ENCODE measurements at regions not wholly inside any gene's neighbourhood (a gene's known extent, or its start where the extent isn't known, plus 50 kb on each side); places are given as distances from the start of the nearest gene placed in this dataset.

DNA sequence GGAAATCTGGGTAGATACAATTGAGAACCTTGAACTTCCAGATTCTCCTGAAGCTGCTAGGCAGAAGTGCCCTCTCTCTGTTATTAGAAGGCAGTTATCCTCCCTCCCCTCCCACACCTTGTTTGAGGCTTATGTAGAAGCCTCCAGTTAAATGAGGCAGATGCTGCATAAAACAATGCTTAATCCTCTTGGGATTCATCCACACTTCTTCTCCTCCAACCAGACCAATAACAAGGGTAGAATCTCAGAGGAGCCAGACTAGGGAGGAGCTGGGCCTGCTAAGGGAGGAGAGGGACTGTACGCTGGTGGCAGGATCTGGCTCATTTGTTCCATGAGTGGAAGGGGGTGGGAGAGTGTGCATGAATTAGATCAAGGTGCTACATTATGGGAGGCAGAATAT, 88.3 kb upstream of the PRR23C start:
- no peaks in the 10 kb centered on the region for H3K27me3 ChIP-seq (ENCODE audit: low read depth, low read length)

DNA sequence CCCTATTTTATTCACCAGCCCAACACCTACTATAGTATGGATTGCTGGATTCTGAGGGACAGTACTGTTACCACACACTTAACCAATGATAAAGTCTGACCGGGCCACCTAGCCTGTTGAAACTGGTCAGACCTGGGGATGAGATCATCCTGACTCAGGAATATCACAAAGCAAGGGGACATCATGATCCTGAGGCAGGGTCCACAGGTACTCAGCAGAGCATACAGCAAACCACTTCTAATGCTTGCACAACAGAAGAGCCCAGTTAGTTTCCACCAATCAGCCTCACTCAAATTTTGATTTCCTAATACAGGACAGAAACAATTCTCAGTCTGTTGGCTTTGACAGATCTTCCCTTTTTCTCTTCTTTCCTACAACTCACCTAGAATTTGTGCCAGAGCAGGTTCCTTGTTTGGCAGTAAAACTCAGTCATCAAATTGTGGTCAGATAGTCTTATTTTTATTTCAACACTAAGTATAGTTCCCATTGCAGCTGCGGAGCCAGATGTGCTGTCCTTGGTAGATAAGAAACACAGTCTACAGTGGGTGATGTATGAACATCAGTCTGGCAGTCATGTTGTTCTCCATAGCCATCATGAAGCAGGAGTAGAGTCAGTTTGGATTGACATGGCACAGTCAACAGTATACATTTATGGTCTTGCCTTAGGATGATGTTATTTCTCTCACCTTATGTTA, 90.1 kb upstream of the PRR23C start:
- Histone ChIP-seq H3K27me3 (ENCODE audit: low read depth, low read length) (no peaks in the 10 kb centered on the region), H3K79me2 (ENCODE audit: low read length) (no peaks in the 10 kb centered on the region), H4K20me1 (ENCODE audit: insufficient read depth, low read length) (no peaks in the 10 kb centered on the region), H3K4me1 (ENCODE audit: low read length) (no peaks in the 10 kb centered on the region), H3K27ac (ENCODE audit: low read length) (no peak overlapping the region), H3K9me3 (ENCODE audit: insufficient read depth, low read length) (no peaks in the 10 kb centered on the region), H3K4me3 (ENCODE audit: low read length) (no peak overlapping the region), H3K36me3 (replicated peaks; ENCODE audit: low read depth, low read length) (no peaks in the 10 kb centered on the region), H3K9ac (ENCODE audit: low read length) (no peak overlapping the region), H3K4me2 (ENCODE audit: low read length) (no peak overlapping the region), H2AFZ (ENCODE audit: low read depth, low read length) (no peak overlapping the region)
- TF ChIP-seq, protein P1, sequence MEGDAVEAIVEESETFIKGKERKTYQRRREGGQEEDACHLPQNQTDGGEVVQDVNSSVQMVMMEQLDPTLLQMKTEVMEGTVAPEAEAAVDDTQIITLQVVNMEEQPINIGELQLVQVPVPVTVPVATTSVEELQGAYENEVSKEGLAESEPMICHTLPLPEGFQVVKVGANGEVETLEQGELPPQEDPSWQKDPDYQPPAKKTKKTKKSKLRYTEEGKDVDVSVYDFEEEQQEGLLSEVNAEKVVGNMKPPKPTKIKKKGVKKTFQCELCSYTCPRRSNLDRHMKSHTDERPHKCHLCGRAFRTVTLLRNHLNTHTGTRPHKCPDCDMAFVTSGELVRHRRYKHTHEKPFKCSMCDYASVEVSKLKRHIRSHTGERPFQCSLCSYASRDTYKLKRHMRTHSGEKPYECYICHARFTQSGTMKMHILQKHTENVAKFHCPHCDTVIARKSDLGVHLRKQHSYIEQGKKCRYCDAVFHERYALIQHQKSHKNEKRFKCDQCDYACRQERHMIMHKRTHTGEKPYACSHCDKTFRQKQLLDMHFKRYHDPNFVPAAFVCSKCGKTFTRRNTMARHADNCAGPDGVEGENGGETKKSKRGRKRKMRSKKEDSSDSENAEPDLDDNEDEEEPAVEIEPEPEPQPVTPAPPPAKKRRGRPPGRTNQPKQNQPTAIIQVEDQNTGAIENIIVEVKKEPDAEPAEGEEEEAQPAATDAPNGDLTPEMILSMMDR (IDR thresholded peaks at IDR 0.05; ENCODE audit: low read depth, low read length): no peak
- no peak for TF ChIP-seq EZH2phosphoT487 (IDR thresholded peaks at IDR 0.05; ENCODE audit: low read depth)

More for the DNA sequence above, 88.3 kb upstream of the PRR23C start:
- Histone ChIP-seq H3K4me2 (ENCODE audit: low read length) (no peak overlapping the region), H3K79me2 (ENCODE audit: low read length) (no peaks in the 10 kb centered on the region), H3K9me3 (ENCODE audit: insufficient read depth, low read length) (no peaks in the 10 kb centered on the region), H3K9ac (ENCODE audit: low read length) (no peak overlapping the region), H3K4me3 (ENCODE audit: low read length) (no peak overlapping the region), H2AFZ (ENCODE audit: low read depth, low read length) (no peak overlapping the region), H3K27ac (ENCODE audit: low read length) (no peak overlapping the region), H3K4me1 (ENCODE audit: low read length) (no peaks in the 10 kb centered on the region), H4K20me1 (ENCODE audit: insufficient read depth, low read length) (no peaks in the 10 kb centered on the region), H3K36me3 (replicated peaks; ENCODE audit: low read depth, low read length) (no peaks in the 10 kb centered on the region)
- TF ChIP-seq, protein P1 (IDR thresholded peaks at IDR 0.05; ENCODE audit: low read depth, low read length): no peak
- TF ChIP-seq EZH2phosphoT487 (IDR thresholded peaks at IDR 0.05; ENCODE audit: low read depth): no peak

DNA sequence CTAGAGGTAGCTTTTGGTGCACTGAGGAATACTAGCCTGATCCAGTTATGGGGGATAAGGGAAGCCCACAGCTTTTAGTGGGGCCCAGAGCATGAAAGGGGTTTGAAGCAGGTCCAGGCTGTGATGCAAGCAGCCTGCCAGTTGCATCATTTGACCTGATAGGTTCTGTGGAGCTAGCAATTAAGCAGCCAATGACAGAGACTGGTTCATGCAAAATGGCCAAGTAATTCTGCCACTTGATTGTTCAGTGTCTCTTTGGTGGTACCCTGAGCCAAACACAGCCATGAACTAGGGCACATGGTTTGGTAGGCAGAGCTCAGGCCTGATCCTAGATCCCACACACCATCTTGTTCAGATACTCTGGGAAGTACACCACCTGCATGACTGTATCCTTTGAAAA, 91.0 kb upstream of the PRR23C start:
- Histone ChIP-seq H3K9me3 (ENCODE audit: insufficient read depth, low read length) (no peaks in the 10 kb centered on the region), H2AFZ (ENCODE audit: low read depth, low read length) (no peak overlapping the region), H3K4me3 (ENCODE audit: low read length) (no peak overlapping the region), H3K79me2 (ENCODE audit: low read length) (no peaks in the 10 kb centered on the region), H3K4me1 (ENCODE audit: low read length) (no peaks in the 10 kb centered on the region), H3K9ac (ENCODE audit: low read length) (no peak overlapping the region), H4K20me1 (ENCODE audit: insufficient read depth, low read length) (no peaks in the 10 kb centered on the region), H3K27ac (ENCODE audit: low read length) (no peak overlapping the region), H3K36me3 (replicated peaks; ENCODE audit: low read depth, low read length) (no peaks in the 10 kb centered on the region), H3K27me3 (ENCODE audit: low read depth, low read length) (no peaks in the 10 kb centered on the region), H3K4me2 (ENCODE audit: low read length) (no peak overlapping the region)
- TF ChIP-seq, protein P1 (IDR thresholded peaks at IDR 0.05; ENCODE audit: low read depth, low read length): no peak
- no peak for TF ChIP-seq EZH2phosphoT487 (IDR thresholded peaks at IDR 0.05; ENCODE audit: low read depth)

DNA sequence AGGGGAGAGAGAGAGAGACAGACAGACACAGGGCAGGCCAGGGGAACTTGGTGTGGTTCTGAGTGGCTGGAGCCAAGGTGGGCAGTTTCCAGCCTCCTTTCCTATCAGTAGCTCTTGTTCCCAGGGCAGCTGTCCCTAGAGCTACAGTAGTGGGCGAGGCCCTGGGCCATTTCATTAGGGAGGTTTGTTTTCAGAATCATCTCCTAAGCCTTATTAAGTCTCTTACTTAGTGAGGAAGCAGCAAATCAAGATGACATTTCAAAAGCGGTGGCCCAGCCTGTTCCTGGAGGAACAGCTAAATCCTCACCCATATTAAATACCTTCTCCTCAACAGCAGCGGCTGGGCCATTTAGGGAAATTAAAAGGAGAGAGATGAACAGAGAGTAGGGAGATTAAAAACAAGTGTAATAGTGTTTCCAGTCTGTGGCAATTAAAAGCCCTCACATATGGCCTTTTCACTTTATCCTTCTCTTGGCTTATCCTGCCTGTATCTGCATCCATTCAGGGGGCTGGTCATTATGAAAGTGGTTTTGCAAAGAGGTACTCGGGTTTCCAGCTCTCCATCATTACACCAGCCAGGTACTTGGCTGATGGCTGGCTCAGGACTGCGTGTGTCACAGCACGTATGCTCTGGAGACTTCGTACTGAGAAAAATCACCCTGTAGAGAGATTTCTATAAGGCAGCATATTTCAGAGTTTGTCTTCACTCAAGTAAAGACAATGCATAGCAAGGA, 91.9 kb upstream of the PRR23C start:
- no peak for TF ChIP-seq EZH2phosphoT487 (IDR thresholded peaks at IDR 0.05; ENCODE audit: low read depth)
- TF ChIP-seq, protein P1 (IDR thresholded peaks at IDR 0.05; ENCODE audit: low read depth, low read length): no peak
- H3K36me3 ChIP-seq (replicated peaks; ENCODE audit: low read depth, low read length): no peaks in the 10 kb centered on the region
- H3K4me1 ChIP-seq (ENCODE audit: low read length): no peaks in the 10 kb centered on the region
- no peaks in the 10 kb centered on the region for H4K20me1 ChIP-seq (ENCODE audit: insufficient read depth, low read length)
- no peak overlapping the region for H3K4me2 ChIP-seq (ENCODE audit: low read length)
- no peak overlapping the region for H3K27ac ChIP-seq (ENCODE audit: low read length)
- H3K27me3 ChIP-seq (ENCODE audit: low read depth, low read length): 0 out of 2 replicates have a peak, but pooled peaks cover 2% of the 10 kb centered on the region
- no peak overlapping the region for H2AFZ ChIP-seq (ENCODE audit: low read depth, low read length)
- H3K9me3 ChIP-seq (ENCODE audit: insufficient read depth, low read length): no peaks in the 10 kb centered on the region
- no peaks in the 10 kb centered on the region for H3K79me2 ChIP-seq (ENCODE audit: low read length)
- no peak overlapping the region for H3K4me3 ChIP-seq (ENCODE audit: low read length)
- H3K9ac ChIP-seq (ENCODE audit: low read length): no peak overlapping the region

Measured in OCI-LY3 (cell line).